ENCODE measurements at regions not wholly inside any gene's neighbourhood (a gene's known extent, or its start where the extent isn't known, plus 50 kb on each side); places are given as distances from the start of the nearest gene placed in this dataset.

DNA sequence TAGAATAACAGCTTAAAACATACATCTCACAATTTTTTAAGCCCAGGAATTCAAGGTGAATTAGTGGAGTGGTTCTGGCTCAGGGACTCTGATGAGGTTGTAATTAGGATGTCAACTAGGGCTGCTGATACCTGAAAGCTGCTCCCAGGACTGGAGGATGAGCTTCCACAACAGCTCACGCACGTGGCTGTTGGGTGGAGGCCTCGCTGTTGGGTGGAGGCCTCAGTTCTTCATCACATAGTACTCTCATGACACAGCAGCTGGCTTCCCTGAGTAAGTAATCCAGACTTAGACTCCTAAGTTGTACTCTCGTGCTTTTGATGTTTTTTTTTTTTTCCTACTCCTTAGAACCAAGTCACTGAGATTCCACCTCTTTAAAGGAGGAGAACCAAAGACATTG is 577.1 kb upstream of the PRR20A start:
- TF ChIP-seq, protein P1, sequence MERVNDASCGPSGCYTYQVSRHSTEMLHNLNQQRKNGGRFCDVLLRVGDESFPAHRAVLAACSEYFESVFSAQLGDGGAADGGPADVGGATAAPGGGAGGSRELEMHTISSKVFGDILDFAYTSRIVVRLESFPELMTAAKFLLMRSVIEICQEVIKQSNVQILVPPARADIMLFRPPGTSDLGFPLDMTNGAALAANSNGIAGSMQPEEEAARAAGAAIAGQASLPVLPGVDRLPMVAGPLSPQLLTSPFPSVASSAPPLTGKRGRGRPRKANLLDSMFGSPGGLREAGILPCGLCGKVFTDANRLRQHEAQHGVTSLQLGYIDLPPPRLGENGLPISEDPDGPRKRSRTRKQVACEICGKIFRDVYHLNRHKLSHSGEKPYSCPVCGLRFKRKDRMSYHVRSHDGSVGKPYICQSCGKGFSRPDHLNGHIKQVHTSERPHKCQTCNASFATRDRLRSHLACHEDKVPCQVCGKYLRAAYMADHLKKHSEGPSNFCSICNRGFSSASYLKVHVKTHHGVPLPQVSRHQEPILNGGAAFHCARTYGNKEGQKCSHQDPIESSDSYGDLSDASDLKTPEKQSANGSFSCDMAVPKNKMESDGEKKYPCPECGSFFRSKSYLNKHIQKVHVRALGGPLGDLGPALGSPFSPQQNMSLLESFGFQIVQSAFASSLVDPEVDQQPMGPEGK (CRISPR knock-in tag; IDR thresholded peaks at IDR 0.05; ENCODE audit: borderline replicate concordance): no peak
- TF ChIP-seq ZC3H10 (CRISPR knock-in tag; IDR thresholded peaks at IDR 0.05) (no peak), ZFP30 (CRISPR knock-in tag; IDR thresholded peaks at IDR 0.05) (no peak), ESRRG (CRISPR knock-in tag; IDR thresholded peaks at IDR 0.05) (no peak), ISL1 (CRISPR knock-in tag; IDR thresholded peaks at IDR 0.05) (no peak), SNAI2 (CRISPR knock-in tag; IDR thresholded peaks at IDR 0.05) (no peak), ZFP3 (CRISPR knock-in tag; IDR thresholded peaks at IDR 0.05) (no peak), PPARA (CRISPR knock-in tag; IDR thresholded peaks at IDR 0.05; ENCODE audit: borderline replicate concordance) (no peak), ARNTL (CRISPR knock-in tag; IDR thresholded peaks at IDR 0.05; ENCODE audit: borderline replicate concordance, low read depth) (no peak)
- TF ChIP-seq, protein P2, sequence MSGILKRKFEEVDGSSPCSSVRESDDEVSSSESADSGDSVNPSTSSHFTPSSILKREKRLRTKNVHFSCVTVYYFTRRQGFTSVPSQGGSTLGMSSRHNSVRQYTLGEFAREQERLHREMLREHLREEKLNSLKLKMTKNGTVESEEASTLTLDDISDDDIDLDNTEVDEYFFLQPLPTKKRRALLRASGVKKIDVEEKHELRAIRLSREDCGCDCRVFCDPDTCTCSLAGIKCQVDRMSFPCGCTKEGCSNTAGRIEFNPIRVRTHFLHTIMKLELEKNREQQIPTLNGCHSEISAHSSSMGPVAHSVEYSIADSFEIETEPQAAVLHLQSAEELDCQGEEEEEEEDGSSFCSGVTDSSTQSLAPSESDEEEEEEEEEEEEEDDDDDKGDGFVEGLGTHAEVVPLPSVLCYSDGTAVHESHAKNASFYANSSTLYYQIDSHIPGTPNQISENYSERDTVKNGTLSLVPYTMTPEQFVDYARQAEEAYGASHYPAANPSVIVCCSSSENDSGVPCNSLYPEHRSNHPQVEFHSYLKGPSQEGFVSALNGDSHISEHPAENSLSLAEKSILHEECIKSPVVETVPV (CRISPR knock-in tag; IDR thresholded peaks at IDR 0.05): no peak
- TF ChIP-seq, protein P3, sequence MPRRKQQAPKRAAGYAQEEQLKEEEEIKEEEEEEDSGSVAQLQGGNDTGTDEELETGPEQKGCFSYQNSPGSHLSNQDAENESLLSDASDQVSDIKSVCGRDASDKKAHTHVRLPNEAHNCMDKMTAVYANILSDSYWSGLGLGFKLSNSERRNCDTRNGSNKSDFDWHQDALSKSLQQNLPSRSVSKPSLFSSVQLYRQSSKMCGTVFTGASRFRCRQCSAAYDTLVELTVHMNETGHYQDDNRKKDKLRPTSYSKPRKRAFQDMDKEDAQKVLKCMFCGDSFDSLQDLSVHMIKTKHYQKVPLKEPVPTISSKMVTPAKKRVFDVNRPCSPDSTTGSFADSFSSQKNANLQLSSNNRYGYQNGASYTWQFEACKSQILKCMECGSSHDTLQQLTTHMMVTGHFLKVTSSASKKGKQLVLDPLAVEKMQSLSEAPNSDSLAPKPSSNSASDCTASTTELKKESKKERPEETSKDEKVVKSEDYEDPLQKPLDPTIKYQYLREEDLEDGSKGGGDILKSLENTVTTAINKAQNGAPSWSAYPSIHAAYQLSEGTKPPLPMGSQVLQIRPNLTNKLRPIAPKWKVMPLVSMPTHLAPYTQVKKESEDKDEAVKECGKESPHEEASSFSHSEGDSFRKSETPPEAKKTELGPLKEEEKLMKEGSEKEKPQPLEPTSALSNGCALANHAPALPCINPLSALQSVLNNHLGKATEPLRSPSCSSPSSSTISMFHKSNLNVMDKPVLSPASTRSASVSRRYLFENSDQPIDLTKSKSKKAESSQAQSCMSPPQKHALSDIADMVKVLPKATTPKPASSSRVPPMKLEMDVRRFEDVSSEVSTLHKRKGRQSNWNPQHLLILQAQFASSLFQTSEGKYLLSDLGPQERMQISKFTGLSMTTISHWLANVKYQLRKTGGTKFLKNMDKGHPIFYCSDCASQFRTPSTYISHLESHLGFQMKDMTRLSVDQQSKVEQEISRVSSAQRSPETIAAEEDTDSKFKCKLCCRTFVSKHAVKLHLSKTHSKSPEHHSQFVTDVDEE (CRISPR knock-in tag; IDR thresholded peaks at IDR 0.05): no peak
- no peak for ATAC-seq

DNA sequence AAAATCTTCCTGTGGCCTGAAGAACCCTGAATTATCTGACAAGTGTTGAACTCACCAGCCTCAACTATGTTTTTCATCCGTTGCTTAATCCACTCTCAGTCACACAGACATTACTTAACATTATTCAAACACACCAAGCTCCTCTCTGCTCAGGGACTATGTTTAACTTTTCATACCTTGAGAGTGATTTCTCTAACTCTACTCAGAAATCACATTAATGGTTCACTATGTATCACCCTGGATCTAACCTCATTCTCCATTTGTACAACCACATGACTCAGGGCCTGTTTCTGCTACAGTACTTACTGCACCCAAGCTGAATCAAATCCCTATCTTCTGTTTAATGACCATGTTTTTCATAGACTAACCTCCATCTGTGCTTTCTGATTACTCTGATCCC is 553.7 kb upstream of the PRR20A start:
- no peak for ATAC-seq
- TF ChIP-seq, protein P4, sequence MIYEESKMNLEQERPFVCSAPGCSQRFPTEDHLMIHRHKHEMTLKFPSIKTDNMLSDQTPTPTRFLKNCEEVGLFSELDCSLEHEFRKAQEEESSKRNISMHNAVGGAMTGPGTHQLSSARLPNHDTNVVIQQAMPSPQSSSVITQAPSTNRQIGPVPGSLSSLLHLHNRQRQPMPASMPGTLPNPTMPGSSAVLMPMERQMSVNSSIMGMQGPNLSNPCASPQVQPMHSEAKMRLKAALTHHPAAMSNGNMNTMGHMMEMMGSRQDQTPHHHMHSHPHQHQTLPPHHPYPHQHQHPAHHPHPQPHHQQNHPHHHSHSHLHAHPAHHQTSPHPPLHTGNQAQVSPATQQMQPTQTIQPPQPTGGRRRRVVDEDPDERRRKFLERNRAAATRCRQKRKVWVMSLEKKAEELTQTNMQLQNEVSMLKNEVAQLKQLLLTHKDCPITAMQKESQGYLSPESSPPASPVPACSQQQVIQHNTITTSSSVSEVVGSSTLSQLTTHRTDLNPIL (CRISPR knock-in tag; IDR thresholded peaks at IDR 0.05; ENCODE audit: low read depth): no peak
- TF ChIP-seq, protein P1 (CRISPR knock-in tag; IDR thresholded peaks at IDR 0.05; ENCODE audit: borderline replicate concordance): no peak

DNA sequence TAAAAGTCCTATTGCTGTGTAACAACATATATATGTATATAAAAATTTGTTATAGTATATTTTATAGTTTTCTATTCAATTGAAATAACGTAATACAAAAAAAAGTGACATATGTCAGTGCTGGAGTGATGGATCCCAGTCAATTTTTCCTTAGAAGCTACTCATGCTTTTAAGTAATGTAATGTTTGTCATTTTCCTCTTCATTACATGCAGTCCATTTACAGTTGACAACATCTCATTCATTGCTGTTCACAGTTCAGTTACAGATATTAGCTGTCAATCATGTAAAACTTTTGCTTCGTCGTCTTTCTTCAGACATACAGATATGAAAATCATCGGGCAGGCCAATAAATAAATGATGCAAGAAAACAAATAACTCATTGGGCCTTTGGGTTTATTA is 525.1 kb upstream of the PRR20A start:
- no peak for ATAC-seq
- no peak for TF ChIP-seq TOX (CRISPR knock-in tag; IDR thresholded peaks at IDR 0.05; ENCODE audit: borderline replicate concordance)
- TF ChIP-seq RARB (CRISPR knock-in tag; IDR thresholded peaks at IDR 0.05): no peak
- TF ChIP-seq ZC3H10 (CRISPR knock-in tag; IDR thresholded peaks at IDR 0.05): no peak
- TF ChIP-seq, protein P3 (CRISPR knock-in tag; IDR thresholded peaks at IDR 0.05): no peak
- no peak for TF ChIP-seq ZFP30 (CRISPR knock-in tag; IDR thresholded peaks at IDR 0.05)
- TF ChIP-seq ESRRG (CRISPR knock-in tag; IDR thresholded peaks at IDR 0.05): no peak
- no peak for TF ChIP-seq GLIS3 (CRISPR knock-in tag; IDR thresholded peaks at IDR 0.05)
- no peak for TF ChIP-seq PPARA (CRISPR knock-in tag; IDR thresholded peaks at IDR 0.05; ENCODE audit: borderline replicate concordance)
- TF ChIP-seq ZNF8 (CRISPR knock-in tag; IDR thresholded peaks at IDR 0.05): no peak
- no peak for TF ChIP-seq ZNF565 (CRISPR knock-in tag; conservative IDR thresholded peaks at IDR 0.05; ENCODE audit: low read depth)
- TF ChIP-seq, protein P4 (CRISPR knock-in tag; IDR thresholded peaks at IDR 0.05; ENCODE audit: low read depth): no peak
- TF ChIP-seq SNAI2 (CRISPR knock-in tag; IDR thresholded peaks at IDR 0.05): no peak
- no peak for TF ChIP-seq BACH2 (CRISPR knock-in tag; IDR thresholded peaks at IDR 0.05; ENCODE audit: borderline replicate concordance)
- TF ChIP-seq, protein P2 (CRISPR knock-in tag; IDR thresholded peaks at IDR 0.05): no peak
- TF ChIP-seq, protein P5, sequence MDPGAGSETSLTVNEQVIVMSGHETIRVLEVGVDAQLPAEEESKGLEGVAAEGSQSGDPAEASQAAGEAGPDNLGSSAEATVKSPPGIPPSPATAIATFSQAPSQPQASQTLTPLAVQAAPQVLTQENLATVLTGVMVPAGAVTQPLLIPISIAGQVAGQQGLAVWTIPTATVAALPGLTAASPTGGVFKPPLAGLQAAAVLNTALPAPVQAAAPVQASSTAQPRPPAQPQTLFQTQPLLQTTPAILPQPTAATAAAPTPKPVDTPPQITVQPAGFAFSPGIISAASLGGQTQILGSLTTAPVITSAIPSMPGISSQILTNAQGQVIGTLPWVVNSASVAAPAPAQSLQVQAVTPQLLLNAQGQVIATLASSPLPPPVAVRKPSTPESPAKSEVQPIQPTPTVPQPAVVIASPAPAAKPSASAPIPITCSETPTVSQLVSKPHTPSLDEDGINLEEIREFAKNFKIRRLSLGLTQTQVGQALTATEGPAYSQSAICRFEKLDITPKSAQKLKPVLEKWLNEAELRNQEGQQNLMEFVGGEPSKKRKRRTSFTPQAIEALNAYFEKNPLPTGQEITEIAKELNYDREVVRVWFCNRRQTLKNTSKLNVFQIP (CRISPR knock-in tag; IDR thresholded peaks at IDR 0.05; ENCODE audit: borderline replicate concordance, low read depth): no peak
- TF ChIP-seq CSDC2 (CRISPR knock-in tag; IDR thresholded peaks at IDR 0.05): no peak
